HepG2 (cell line): ENCODE measurements at regions not wholly inside any gene's neighbourhood (a gene's known extent, or its start where the extent isn't known, plus 50 kb on each side); places are given as distances from the start of the nearest gene placed in this dataset.
A peak's percentile ranks its signal among the peaks of the same experiment; 100 is the strongest.

Experiments used
- ATAC-seq: fragments of 200-7000 bp; cut with Tn5 transposase; 3 replicates; pipeline ENCODE4 v1.9.1; 2020; ENCODE audit warnings: mild to moderate bottlenecking, moderate library complexity
- BruUV-seq: library from RNA; stranded (reverse); fragments of 400-500 nt; replicated peaks from 2 replicates; lab custom pipeline; 2021; lab: Mats Ljungman, UMichigan
- CTCF ChIA-PET: fragments of 300-600 bp; formaldehyde crosslinking; extraction: SDS; loops from one replicate; lab custom pipeline; 2021; ENCODE audit warnings: low total read pairs, inconsistent platforms, low intra/inter-chr PET ratio; lab: Yijun Ruan, JAX
- POLR2A ChIA-PET: fragments of 350-600 bp; sonication (Branson Sonifier 250); formaldehyde crosslinking; loops from one replicate; lab custom pipeline; 2020; ENCODE audit warnings: antibody characterized with exemption, inconsistent platforms; lab: Yijun Ruan, JAX
- DNase-seq: peaks from one replicate; pipeline ENCODE4 v3.0.0-alpha.2; 2015; ENCODE audit warnings: low spot score
- FAIRE-seq: peaks from 3 replicates; lab custom pipeline; 2011; peaks lifted over from hg19 to GRCh38; lab: Jason Lieb, UNC
- H2AFZ ChIP-seq: one replicate; pipeline ENCODE4 v1.6.1; 2011; ENCODE audit warnings: low read length, inconsistent platforms
- H3K27ac ChIP-seq: fragments of 300-600 bp; 3 replicates; pipeline ENCODE4 v1.8.0; 2011; ENCODE audit warnings: mixed run types, mild to moderate bottlenecking, mixed read lengths, low read length, inconsistent platforms; ENCODE audit not compliant: insufficient read depth; ENCODE audit errors: extremely low read length
- H3K27me3 ChIP-seq, 2 experiments: fragments of 200-600 bp in 1 of 2; 2 replicates in 1 of 2; 3 replicates in 1 of 2; pipeline versions ENCODE4 v1.6.0 to v1.8.0; 2011; ENCODE audit warnings: low read length in 2 of 2, mild to moderate bottlenecking in 2 of 2, moderate library complexity in 2 of 2, inconsistent platforms in 1 of 2; ENCODE audit not compliant: insufficient read depth in 2 of 2, control insufficient read depth in 1 of 2
- H3K36me3 ChIP-seq, 2 experiments: fragments of 200-600 bp in 1 of 2; replicated peaks in 1 of 2; 2 replicates in 1 of 2; 3 replicates in 1 of 2; pipeline versions ENCODE4 v1.5.1 to v1.8.0; 2011; ENCODE audit warnings: low read length in 2 of 2, inconsistent platforms in 1 of 2; ENCODE audit not compliant: insufficient read depth in 2 of 2, control insufficient read depth in 1 of 2
- H3K4me1 ChIP-seq: 2 replicates; pipeline ENCODE4 v1.5.1; 2012; ENCODE audit warnings: low read length, inconsistent platforms; ENCODE audit not compliant: insufficient read depth
- H3K4me2 ChIP-seq: 2 replicates; pipeline ENCODE4 v1.6.0; 2011; ENCODE audit warnings: low read depth, low read length, inconsistent platforms
- H3K4me3 ChIP-seq, 3 experiments: fragments of 200-600 bp in 1 of 3; sonication (generic), shearing (Covaris generic) in 1 of 3; replicated peaks in 1 of 3; 2 replicates each; pipeline ENCODE4 v1.5.1; 2011 to 2016; ENCODE audit warnings: low read length in 3 of 3, inconsistent platforms in 2 of 3, low read depth in 2 of 3, mild to moderate bottlenecking in 2 of 3, control low read depth in 1 of 3, mixed read lengths in 1 of 3; ENCODE audit not compliant: insufficient read depth in 1 of 3
- H3K79me2 ChIP-seq: one replicate; pipeline ENCODE4 v1.6.1; 2011; ENCODE audit warnings: low read length, inconsistent platforms; ENCODE audit not compliant: insufficient read depth
- H3K9ac ChIP-seq: 2 replicates; pipeline ENCODE4 v1.6.0; 2011; ENCODE audit warnings: mild to moderate bottlenecking, low read depth, low read length, inconsistent platforms; ENCODE audit not compliant: insufficient read depth
- H3K9me3 ChIP-seq: 2 replicates; pipeline ENCODE4 v1.5.1; 2012; ENCODE audit warnings: mild to moderate bottlenecking, low read length
- H4K20me1 ChIP-seq: 2 replicates; pipeline ENCODE4 v1.6.0; 2011; ENCODE audit warnings: inconsistent platforms, mild to moderate bottlenecking, low read length, moderate library complexity; ENCODE audit not compliant: insufficient read depth
- DR1 ChIP-seq: sonication (generic); formaldehyde crosslinking; IDR thresholded peaks from 2 replicates; pipeline ENCODE4 v1.8.0; 2021; ENCODE audit warnings: mild to moderate bottlenecking, missing genetic modification reagents, inconsistent platforms
- ETV6 ChIP-seq: sonication (generic); formaldehyde crosslinking; conservative IDR thresholded peaks from 2 replicates; pipeline ENCODE4 v1.4.0; 2020; ENCODE audit warnings: missing genetic modification reagents
- FOXC1 ChIP-seq: sonication (generic); formaldehyde crosslinking; IDR thresholded peaks from 2 replicates; pipeline ENCODE4 v1.8.0; 2022; ENCODE audit warnings: mild to moderate bottlenecking, missing genetic modification reagents, borderline replicate concordance
- FOXO1 ChIP-seq: sonication (generic); formaldehyde crosslinking; IDR thresholded peaks from 2 replicates; pipeline ENCODE4 v1.4.0; 2020; ENCODE audit warnings: missing genetic modification reagents
- HNRNPH1 ChIP-seq: fragments of 200-400 bp; formaldehyde crosslinking; optimal IDR thresholded peaks from 2 replicates; pipeline ENCODE3; 2017; ENCODE audit warnings: mild to moderate bottlenecking, low read depth, low read length
- KMT2A ChIP-seq: sonication (generic); formaldehyde crosslinking; IDR thresholded peaks from 2 replicates; pipeline ENCODE4 v1.4.0; 2020; ENCODE audit warnings: missing genetic modification reagents
- MTA1 ChIP-seq: sonication (generic); formaldehyde crosslinking; IDR thresholded peaks from 2 replicates; pipeline ENCODE4 v1.4.0; 2020; ENCODE audit warnings: missing genetic modification reagents, mild to moderate bottlenecking, borderline replicate concordance
- PAWR ChIP-seq: sonication (generic); formaldehyde crosslinking; IDR thresholded peaks from 2 replicates; pipeline ENCODE4 v1.4.0; 2020; ENCODE audit warnings: missing genetic modification reagents, mild to moderate bottlenecking, borderline replicate concordance
- PLRG1 ChIP-seq: fragments of 450-650 bp; conservative IDR thresholded peaks from 2 replicates; pipeline ENCODE4 v1.6.1; 2016
- TEAD3 ChIP-seq: optimal IDR thresholded peaks from 2 replicates; pipeline ENCODE3; 2016; ENCODE audit warnings: borderline replicate concordance
- ZFX ChIP-seq: sonication (generic); formaldehyde crosslinking; IDR thresholded peaks from 2 replicates; pipeline ENCODE4 v1.4.0; 2020; ENCODE audit warnings: mild to moderate bottlenecking, low read depth, missing genetic modification reagents, moderate library complexity
- ZNF20 ChIP-seq: sonication (generic); formaldehyde crosslinking; IDR thresholded peaks from 2 replicates; pipeline ENCODE4 v1.4.0; 2020; ENCODE audit warnings: mild to moderate bottlenecking, moderate library complexity, missing genetic modification reagents
- ZNF292 ChIP-seq: sonication (generic); formaldehyde crosslinking; IDR thresholded peaks from 2 replicates; pipeline ENCODE4 v1.8.1; 2022; ENCODE audit warnings: mild to moderate bottlenecking, low read depth, missing genetic modification reagents, borderline replicate concordance
- ZNF350 ChIP-seq: sonication (generic); formaldehyde crosslinking; IDR thresholded peaks from 2 replicates; pipeline ENCODE4 v1.4.0; 2020; ENCODE audit warnings: mild to moderate bottlenecking, low read depth, missing genetic modification reagents, borderline replicate concordance
- ZNF431 ChIP-seq: sonication (generic); formaldehyde crosslinking; IDR thresholded peaks from 2 replicates; pipeline ENCODE4 v1.9.0; 2022; ENCODE audit warnings: missing genetic modification reagents, low read depth, mild to moderate bottlenecking, borderline replicate concordance
- ZNF605 ChIP-seq: sonication (generic); formaldehyde crosslinking; IDR thresholded peaks from 2 replicates; pipeline ENCODE4 v1.8.0; 2022; ENCODE audit warnings: mild to moderate bottlenecking, missing genetic modification reagents
- WGBS: methylation state at CpG from one replicate; pipeline ENCODE4 v1.1.6; 2017; ENCODE audit warnings: low lambda C conversion rate; 5-methylcytosine and 5-hydroxymethylcytosine counted together
- in situ Hi-C: cut with HindIII; loops from 2 replicates; pipeline ENCODE4 v1.10.0; 2017; ENCODE audit warnings: low pct_unique_long_range_greater_than_20kb; ENCODE audit not compliant: extremely low pct_ligation_motif_present
- intact Hi-C: fragments of 100-400 bp; cut with micrococcal nuclease; formaldehyde crosslinking; loops from one replicate; pipeline ENCODE4 v1.10.0; 2022; ENCODE audit not compliant: unreplicated experiment
- TF ChIP-seq, protein P1 (sequence below): sonication (generic); formaldehyde crosslinking; conservative IDR thresholded peaks from 2 replicates; pipeline ENCODE4 v1.4.0; 2020; ENCODE audit warnings: missing genetic modification reagents
- TF ChIP-seq, protein P2 (sequence below): fragments of 450-650 bp; IDR thresholded peaks from 2 replicates; pipeline ENCODE4 v1.6.1; 2016
- TF ChIP-seq, protein P3 (sequence below): sonication (generic); formaldehyde crosslinking; IDR thresholded peaks from 2 replicates; pipeline ENCODE4 v1.8.0; 2022; ENCODE audit warnings: missing genetic modification reagents, mild to moderate bottlenecking, inconsistent platforms, borderline replicate concordance

DNA sequence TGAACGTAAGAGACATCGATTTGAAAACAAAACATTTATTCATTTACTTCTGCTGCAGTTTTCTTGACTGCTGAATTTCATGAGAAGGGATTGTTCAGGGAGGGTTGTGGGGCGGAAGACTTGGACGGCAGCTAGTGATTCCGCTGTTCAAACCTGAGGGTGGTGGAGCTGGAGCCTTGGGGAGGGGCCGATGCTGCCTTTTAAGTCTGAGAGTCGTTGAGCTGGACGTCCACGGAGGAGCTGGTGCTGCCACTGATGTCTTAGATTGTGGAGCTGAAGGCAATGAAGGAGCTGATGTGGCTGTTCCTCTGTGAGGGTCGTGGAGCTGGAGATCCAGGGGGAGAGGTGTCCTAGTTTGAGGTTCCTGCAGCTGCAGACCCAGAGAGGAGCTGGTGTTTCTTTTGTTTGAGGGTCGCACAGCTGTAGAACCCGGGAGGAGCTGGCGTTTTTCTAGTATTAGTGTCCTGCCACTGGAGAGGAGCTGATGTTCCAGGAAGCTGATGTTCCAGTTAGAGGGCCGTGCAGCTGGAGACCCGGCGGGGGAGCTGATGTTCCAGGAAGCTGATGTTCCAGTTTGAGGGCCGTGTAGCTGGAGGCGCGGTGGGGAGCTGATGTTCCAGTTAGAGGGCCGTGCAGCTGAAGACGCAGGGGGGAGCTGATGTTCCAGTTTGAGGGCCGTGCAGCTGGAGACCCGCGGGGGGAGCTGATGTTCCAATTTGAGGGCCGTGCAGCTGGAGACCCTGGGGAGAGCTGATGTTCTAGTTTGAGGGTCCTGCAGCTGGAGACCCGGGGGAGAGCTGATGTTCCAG lies 150.9 kb downstream of the RTP5 start:
- in situ Hi-C loops: no loop called here
- H3K9ac ChIP-seq: no peak overlapping the region
- no peak overlapping the region for H2AFZ ChIP-seq
- intact Hi-C loops: loop anchor here (2.0 to 5.0 kb wide), 2 partner anchors 70 to 72 kb away; no protein-coding TSS in a partner anchor
- H4K20me1 ChIP-seq: no peaks in the 10 kb centered on the region
- H3K4me1 ChIP-seq: peaks cover 41% of the 10 kb centered on the region
- no TSS peak for BruUV-seq
- ATAC-seq (peak; percentile 85), FAIRE-seq (no peak), DNase-seq (peak; percentile 63)
- peak overlapping the region; percentile 55 for H3K4me2 ChIP-seq
- no peaks in the 10 kb centered on the region for H3K36me3 ChIP-seq
- ChIA-PET POLR2A (interaction anchor here (1.6 kb wide), 1 partner anchor 61 kb away, joined by 5 read pairs; no protein-coding TSS in a partner anchor), CTCF (no interaction called here)
- peak overlapping the region in 1 of 3 experiments; percentile 45; a peak in 1 of 6 replicates for H3K4me3 ChIP-seq
- 34% methylated on average over 20 of the region's 26 CpGs for WGBS
- H3K79me2 ChIP-seq: no peaks in the 10 kb centered on the region
- H3K27me3 ChIP-seq: peaks cover 3 to 67% of the 10 kb centered on the region in 2 experiments; a peak in 4 of 5 replicates
- H3K27ac ChIP-seq: no peak overlapping the region
- H3K9me3 ChIP-seq: no peaks in the 10 kb centered on the region
- TF ChIP-seq FOXC1: 0 out of 2 replicates have a peak, but pooled peaks have one; percentile 28
- no peak for TF ChIP-seq ZNF431 (CRISPR knock-in tag)
- peak; percentile 25; the same call in 1 of the 2 replicates for TF ChIP-seq MTA1 (CRISPR knock-in tag)
- TF ChIP-seq FOXO1: no peak
- no peak for TF ChIP-seq HNRNPH1
- peak; percentile 63; the same call in 1 of the 2 replicates for TF ChIP-seq ZNF350 (CRISPR knock-in tag)
- no peak for TF ChIP-seq ETV6
- TF ChIP-seq, protein P1, sequence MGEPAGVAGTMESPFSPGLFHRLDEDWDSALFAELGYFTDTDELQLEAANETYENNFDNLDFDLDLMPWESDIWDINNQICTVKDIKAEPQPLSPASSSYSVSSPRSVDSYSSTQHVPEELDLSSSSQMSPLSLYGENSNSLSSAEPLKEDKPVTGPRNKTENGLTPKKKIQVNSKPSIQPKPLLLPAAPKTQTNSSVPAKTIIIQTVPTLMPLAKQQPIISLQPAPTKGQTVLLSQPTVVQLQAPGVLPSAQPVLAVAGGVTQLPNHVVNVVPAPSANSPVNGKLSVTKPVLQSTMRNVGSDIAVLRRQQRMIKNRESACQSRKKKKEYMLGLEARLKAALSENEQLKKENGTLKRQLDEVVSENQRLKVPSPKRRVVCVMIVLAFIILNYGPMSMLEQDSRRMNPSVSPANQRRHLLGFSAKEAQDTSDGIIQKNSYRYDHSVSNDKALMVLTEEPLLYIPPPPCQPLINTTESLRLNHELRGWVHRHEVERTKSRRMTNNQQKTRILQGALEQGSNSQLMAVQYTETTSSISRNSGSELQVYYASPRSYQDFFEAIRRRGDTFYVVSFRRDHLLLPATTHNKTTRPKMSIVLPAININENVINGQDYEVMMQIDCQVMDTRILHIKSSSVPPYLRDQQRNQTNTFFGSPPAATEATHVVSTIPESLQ (CRISPR knock-in tag): no peak
- peak; percentile 58; the same call in 1 of the 2 replicates for TF ChIP-seq ZNF605
- no peak for TF ChIP-seq PAWR (CRISPR knock-in tag)
- no peak for TF ChIP-seq ZNF20 (CRISPR knock-in tag)
- no peak for TF ChIP-seq PLRG1
- TF ChIP-seq, protein P2, sequence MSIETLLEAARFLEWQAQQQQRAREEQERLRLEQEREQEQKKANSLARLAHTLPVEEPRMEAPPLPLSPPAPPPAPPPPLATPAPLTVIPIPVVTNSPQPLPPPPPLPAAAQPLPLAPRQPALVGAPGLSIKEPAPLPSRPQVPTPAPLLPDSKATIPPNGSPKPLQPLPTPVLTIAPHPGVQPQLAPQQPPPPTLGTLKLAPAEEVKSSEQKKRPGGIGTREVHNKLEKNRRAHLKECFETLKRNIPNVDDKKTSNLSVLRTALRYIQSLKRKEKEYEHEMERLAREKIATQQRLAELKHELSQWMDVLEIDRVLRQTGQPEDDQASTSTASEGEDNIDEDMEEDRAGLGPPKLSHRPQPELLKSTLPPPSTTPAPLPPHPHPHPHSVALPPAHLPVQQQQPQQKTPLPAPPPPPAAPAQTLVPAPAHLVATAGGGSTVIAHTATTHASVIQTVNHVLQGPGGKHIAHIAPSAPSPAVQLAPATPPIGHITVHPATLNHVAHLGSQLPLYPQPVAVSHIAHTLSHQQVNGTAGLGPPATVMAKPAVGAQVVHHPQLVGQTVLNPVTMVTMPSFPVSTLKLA: no peak
- no peak for TF ChIP-seq KMT2A
- peak; percentile 49; the same call in 1 of the 2 replicates for TF ChIP-seq ZFX
- 0 out of 2 replicates have a peak, but pooled peaks have one; percentile 30 for TF ChIP-seq DR1
- TF ChIP-seq, protein P3, sequence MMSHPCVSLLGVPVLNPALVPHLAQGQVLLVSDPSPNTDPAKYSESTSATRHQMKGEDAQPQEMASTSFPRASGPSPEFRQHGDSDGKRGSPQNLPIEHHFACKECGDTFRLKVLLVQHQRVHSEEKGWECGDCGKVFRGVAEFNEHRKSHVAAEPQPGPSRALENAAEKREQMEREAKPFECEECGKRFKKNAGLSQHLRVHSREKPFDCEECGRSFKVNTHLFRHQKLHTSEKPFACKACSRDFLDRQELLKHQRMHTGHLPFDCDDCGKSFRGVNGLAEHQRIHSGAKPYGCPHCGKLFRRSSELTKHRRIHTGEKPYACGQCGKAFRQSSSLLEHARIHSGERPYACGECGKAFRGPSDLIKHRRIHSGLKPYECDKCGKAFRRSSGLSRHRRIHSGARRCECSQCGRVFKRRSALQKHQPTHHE: peak; percentile 73
- TF ChIP-seq ZNF292 (CRISPR knock-in tag): peak; percentile 59; the same call in 1 of the 2 replicates
- TF ChIP-seq TEAD3 (CRISPR knock-in tag): no peak
